GM12878 (cell line): ENCODE measurements at regions not wholly inside any gene's neighbourhood (a gene's known extent, or its start where the extent isn't known, plus 50 kb on each side); places are given as distances from the start of the nearest gene placed in this dataset.
A peak's percentile ranks its signal among the peaks of the same experiment; 100 is the strongest.

ENCODE experiments used
- ATF7 ChIP-seq: fragments of 450-650 bp; IDR thresholded peaks from 2 replicates; pipeline ENCODE4 v1.6.1; 2016; ENCODE audit warnings: low read depth, mild to moderate bottlenecking
- CBX5 ChIP-seq: sonication (generic); IDR thresholded peaks from 2 replicates; pipeline ENCODE4 v1.6.1; 2016; ENCODE audit warnings: low read depth, moderate library complexity, mild to moderate bottlenecking, inconsistent platforms
- CREM ChIP-seq: IDR thresholded peaks from 2 replicates; pipeline ENCODE4 v1.6.1; 2014; ENCODE audit warnings: antibody characterized with exemption, low read depth
- EZH2 ChIP-seq: IDR thresholded peaks from 2 replicates; pipeline ENCODE4 v1.6.1; 2012; ENCODE audit warnings: low read depth, mild to moderate bottlenecking, control low read depth, inconsistent platforms, low read length, borderline replicate concordance; ENCODE audit not compliant: control insufficient read depth
- IRF4 ChIP-seq: IDR thresholded peaks from 2 replicates; pipeline ENCODE4 v1.6.1; 2011; ENCODE audit warnings: low read depth, low read length
- KLF5 ChIP-seq: fragments of 450-650 bp; IDR thresholded peaks from 2 replicates; pipeline ENCODE4 v1.6.1; 2014; ENCODE audit warnings: mild to moderate bottlenecking; ENCODE audit not compliant: partially characterized antibody
- MYB ChIP-seq: fragments of 150-350 bp; IDR thresholded peaks from 2 replicates; pipeline ENCODE4 v1.6.1; 2014; ENCODE audit warnings: mild to moderate bottlenecking, low read depth, low read length, borderline replicate concordance
- NFXL1 ChIP-seq: fragments of 450-650 bp; IDR thresholded peaks from 2 replicates; pipeline ENCODE4 v1.6.1; 2017; ENCODE audit warnings: antibody characterized with exemption, mild to moderate bottlenecking, borderline replicate concordance
- NFYA ChIP-seq: IDR thresholded peaks from 2 replicates; pipeline ENCODE4 v1.6.1; 2011; ENCODE audit warnings: low read depth, mild to moderate bottlenecking, low read length, improper control_type of control experiment, borderline replicate concordance
- SUZ12 ChIP-seq: fragments of 200-600 bp; sonication (generic); IDR thresholded peaks from one replicate; pipeline ENCODE4 v1.6.1; 2018; ENCODE audit warnings: antibody characterized with exemption, mild to moderate bottlenecking; ENCODE audit not compliant: unreplicated experiment
- YY1 ChIP-seq: IDR thresholded peaks from 2 replicates; pipeline ENCODE4 v1.6.1; 2011; ENCODE audit warnings: low read depth, mild to moderate bottlenecking, low read length
- ZNF384 ChIP-seq: IDR thresholded peaks from 2 replicates; pipeline ENCODE4 v1.6.1; 2012; ENCODE audit warnings: low read depth, mild to moderate bottlenecking, low read length, improper control_type of control experiment, borderline replicate concordance
- TF ChIP-seq, protein P1 (sequence below): fragments of 450-650 bp; IDR thresholded peaks from 2 replicates; pipeline ENCODE4 v1.6.1; 2017; ENCODE audit warnings: mild to moderate bottlenecking, moderate library complexity
- TF ChIP-seq, protein P2 (sequence below): fragments of 450-650 bp; conservative IDR thresholded peaks from 2 replicates; pipeline ENCODE4 v1.6.1; 2017; ENCODE audit warnings: mild to moderate bottlenecking, moderate library complexity

DNA sequence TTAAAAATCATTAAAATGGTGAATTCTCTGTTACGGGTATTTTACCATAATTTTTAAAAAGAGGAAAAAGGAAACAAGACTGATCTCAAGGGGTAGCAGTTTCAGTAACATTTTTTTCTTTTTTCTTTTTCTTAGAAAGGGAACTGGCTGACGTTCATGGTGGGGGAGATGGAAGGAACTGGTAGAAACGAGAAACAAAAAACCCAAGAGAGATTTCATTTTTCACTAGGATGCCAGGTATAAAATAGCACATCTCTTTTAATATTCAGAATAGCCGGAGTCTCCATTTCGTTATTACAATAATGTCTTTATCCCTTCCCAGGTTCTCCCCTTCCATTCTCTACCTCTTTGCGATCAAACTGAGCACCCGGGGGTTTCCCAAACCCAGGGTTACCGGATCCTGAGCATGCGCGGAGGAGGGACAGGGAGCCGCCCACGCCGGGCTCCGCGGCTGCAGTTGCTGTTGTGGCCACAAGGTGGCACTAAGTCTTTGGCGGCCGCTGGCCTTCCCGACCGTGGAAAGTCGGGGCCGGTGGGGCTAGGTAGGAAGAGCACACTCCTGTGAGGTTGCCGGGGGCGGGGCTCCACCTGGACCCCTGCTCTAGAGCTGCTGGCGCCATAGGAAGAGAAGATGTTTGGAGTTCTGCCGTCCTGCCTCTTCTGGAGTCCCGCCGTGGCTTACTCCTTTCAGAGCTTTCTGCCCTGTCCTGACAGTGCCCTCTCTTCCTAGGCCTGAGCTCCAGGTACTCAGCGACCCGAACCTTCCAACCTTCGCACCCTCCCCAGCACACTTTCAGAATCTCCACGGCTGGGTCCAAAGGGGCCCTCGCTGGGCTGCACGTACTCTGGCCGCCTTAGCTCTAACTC lies 146.8 kb downstream of the SH3BGRL2 start (continued):
- TF ChIP-seq IRF4 (0 out of 2 replicates have a peak, but pooled peaks have one; percentile 52), ATF7 (peak; percentile 74), NFYA (no peak), CBX5 (no peak), YY1 (peak; percentile 68; the same call in 1 of the 2 replicates), SUZ12 (no peak), NFXL1 (no peak), MYB (no peak), KLF5 (peak; percentile 35), CREM (0 out of 2 replicates have a peak, but pooled peaks have one; percentile 29), EZH2 (no peak), ZNF384 (no peak)
- TF ChIP-seq, protein P1, sequence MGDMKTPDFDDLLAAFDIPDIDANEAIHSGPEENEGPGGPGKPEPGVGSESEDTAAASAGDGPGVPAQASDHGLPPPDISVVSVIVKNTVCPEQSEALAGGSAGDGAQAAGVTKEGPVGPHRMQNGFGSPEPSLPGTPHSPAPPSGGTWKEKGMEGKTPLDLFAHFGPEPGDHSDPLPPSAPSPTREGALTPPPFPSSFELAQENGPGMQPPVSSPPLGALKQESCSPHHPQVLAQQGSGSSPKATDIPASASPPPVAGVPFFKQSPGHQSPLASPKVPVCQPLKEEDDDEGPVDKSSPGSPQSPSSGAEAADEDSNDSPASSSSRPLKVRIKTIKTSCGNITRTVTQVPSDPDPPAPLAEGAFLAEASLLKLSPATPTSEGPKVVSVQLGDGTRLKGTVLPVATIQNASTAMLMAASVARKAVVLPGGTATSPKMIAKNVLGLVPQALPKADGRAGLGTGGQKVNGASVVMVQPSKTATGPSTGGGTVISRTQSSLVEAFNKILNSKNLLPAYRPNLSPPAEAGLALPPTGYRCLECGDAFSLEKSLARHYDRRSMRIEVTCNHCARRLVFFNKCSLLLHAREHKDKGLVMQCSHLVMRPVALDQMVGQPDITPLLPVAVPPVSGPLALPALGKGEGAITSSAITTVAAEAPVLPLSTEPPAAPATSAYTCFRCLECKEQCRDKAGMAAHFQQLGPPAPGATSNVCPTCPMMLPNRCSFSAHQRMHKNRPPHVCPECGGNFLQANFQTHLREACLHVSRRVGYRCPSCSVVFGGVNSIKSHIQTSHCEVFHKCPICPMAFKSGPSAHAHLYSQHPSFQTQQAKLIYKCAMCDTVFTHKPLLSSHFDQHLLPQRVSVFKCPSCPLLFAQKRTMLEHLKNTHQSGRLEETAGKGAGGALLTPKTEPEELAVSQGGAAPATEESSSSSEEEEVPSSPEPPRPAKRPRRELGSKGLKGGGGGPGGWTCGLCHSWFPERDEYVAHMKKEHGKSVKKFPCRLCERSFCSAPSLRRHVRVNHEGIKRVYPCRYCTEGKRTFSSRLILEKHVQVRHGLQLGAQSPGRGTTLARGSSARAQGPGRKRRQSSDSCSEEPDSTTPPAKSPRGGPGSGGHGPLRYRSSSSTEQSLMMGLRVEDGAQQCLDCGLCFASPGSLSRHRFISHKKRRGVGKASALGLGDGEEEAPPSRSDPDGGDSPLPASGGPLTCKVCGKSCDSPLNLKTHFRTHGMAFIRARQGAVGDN, result no peak
- TF ChIP-seq, protein P2, sequence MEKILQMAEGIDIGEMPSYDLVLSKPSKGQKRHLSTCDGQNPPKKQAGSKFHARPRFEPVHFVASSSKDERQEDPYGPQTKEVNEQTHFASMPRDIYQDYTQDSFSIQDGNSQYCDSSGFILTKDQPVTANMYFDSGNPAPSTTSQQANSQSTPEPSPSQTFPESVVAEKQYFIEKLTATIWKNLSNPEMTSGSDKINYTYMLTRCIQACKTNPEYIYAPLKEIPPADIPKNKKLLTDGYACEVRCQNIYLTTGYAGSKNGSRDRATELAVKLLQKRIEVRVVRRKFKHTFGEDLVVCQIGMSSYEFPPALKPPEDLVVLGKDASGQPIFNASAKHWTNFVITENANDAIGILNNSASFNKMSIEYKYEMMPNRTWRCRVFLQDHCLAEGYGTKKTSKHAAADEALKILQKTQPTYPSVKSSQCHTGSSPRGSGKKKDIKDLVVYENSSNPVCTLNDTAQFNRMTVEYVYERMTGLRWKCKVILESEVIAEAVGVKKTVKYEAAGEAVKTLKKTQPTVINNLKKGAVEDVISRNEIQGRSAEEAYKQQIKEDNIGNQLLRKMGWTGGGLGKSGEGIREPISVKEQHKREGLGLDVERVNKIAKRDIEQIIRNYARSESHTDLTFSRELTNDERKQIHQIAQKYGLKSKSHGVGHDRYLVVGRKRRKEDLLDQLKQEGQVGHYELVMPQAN, result no peak
